Upper lobe of left lung (tissue), 6 donors: ENCODE measurements at regions not wholly inside any gene's neighbourhood (a gene's known extent, or its start where the extent isn't known, plus 50 kb on each side); places are given as distances from the start of the nearest gene placed in this dataset.

Source experiments
- ATAC-seq, 2 donors: fragments of 200-7000 bp; cut with Tn5 transposase; one replicate each; pipeline ENCODE4 v1.9.1; 2022; ENCODE audit warnings: mild to moderate bottlenecking in 2 of 2, moderate library complexity in 2 of 2; ENCODE audit not compliant: low FRiP score in 2 of 2
- DNase-seq, 2 donors: peaks; one replicate each; pipeline ENCODE4 v3.0.0-alpha.2; 2019 to 2020
- H3K27ac ChIP-seq, 4 donors: fragments of 200-600 bp; sonication (generic); one replicate each; pipeline ENCODE4 v1.5.1; 2016 to 2019
- H3K27me3 ChIP-seq, 4 donors: fragments of 200-600 bp; sonication (generic); one replicate each; pipeline ENCODE4 v1.5.1; 2017 to 2019
- H3K36me3 ChIP-seq, 4 donors: fragments of 200-600 bp; sonication (generic); one replicate each; pipeline ENCODE4 v1.5.1; 2016 to 2019
- H3K4me1 ChIP-seq, 4 donors: fragments of 200-600 bp; sonication (generic); one replicate each; pipeline ENCODE4 v1.5.1; 2018 to 2019
- H3K4me3 ChIP-seq, 4 donors: fragments of 200-600 bp; sonication (generic); one replicate each; pipeline ENCODE4 v1.5.1; 2017 to 2019; ENCODE audit warnings: mild to moderate bottlenecking in 2 of 4, moderate library complexity in 1 of 4
- H3K9me3 ChIP-seq, 4 donors: fragments of 200-600 bp; sonication (generic); one replicate each; pipeline ENCODE4 v1.5.1; 2018 to 2019
- EP300 ChIP-seq, 4 donors: sonication (generic); formaldehyde crosslinking; IDR thresholded peaks; one replicate each; pipeline ENCODE4 v1.5.1; 2017; ENCODE audit warnings: antibody characterized with exemption in 4 of 4, control low read depth in 2 of 4
- POLR2A ChIP-seq, 4 donors: fragments of 450-650 bp; IDR thresholded peaks; one replicate each; pipeline ENCODE4 v1.5.1; 2016 to 2017; ENCODE audit warnings: antibody characterized with exemption in 4 of 4, mild to moderate bottlenecking in 2 of 4
- POLR2AphosphoS5 ChIP-seq, 2 donors: sonication (generic); formaldehyde crosslinking; IDR thresholded peaks; one replicate each; pipeline ENCODE4 v1.5.1; 2017; ENCODE audit warnings: antibody characterized with exemption in 2 of 2
- WGBS, 2 donors: methylation state at CpG; one replicate each; pipeline ENCODE4 v1.1.5; 2017 to 2018; 5-methylcytosine and 5-hydroxymethylcytosine counted together
- TF ChIP-seq, protein P1 (sequence below), 6 experiments: fragments of 450-650 bp in 4 of 6; fragments of 200-600 bp in 2 of 6; sonication (generic) in 2 of 6; IDR thresholded peaks; one replicate each; pipeline ENCODE4 v1.5.1; 2016 to 2019; ENCODE audit warnings: antibody characterized with exemption in 6 of 6
- donor health status: DM: no; HTN: no; CAD: no; lungs with moderate emphysema.
- donor health status: DM: no; HTN: yes; CAD: no; lungs with severe emphysema.

DNA sequence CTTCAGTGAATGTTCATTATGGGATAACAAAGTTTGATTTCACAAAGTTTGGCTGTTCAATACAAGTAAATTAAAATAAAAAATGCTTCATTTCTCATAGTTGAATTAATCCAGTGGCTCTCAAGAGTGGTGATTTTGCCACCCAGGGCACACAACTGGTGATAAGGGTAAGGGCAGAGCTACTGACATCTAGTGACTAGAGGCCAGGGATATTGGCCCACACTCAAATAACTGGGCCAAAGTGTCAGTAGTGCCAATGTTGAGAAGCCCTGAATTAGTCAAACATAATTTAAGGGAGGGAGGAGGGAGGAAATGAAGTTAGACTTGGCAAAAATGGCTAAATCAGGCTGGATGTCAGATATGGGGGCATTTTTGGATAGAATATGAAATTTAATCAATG is 880.5 kb upstream of the ADGRL4 start:
- Histone ChIP-seq H3K9me3 (peaks cover 0 to 6% (median 0%) of the 10 kb centered on the region in 4 donors), H3K4me3 (no peak overlapping the region), H3K4me1 (no peaks in the 10 kb centered on the region), H3K27ac (no peak overlapping the region), H3K27me3 (no peaks in the 10 kb centered on the region), H3K36me3 (no peaks in the 10 kb centered on the region)
- DNase-seq (no peak), ATAC-seq (no peak)
- TF ChIP-seq POLR2AphosphoS5 (IDR thresholded peaks at IDR 0.05) (no peak), POLR2A (IDR thresholded peaks at IDR 0.05) (no peak), EP300 (IDR thresholded peaks at IDR 0.05) (no peak)
- TF ChIP-seq, protein P1, sequence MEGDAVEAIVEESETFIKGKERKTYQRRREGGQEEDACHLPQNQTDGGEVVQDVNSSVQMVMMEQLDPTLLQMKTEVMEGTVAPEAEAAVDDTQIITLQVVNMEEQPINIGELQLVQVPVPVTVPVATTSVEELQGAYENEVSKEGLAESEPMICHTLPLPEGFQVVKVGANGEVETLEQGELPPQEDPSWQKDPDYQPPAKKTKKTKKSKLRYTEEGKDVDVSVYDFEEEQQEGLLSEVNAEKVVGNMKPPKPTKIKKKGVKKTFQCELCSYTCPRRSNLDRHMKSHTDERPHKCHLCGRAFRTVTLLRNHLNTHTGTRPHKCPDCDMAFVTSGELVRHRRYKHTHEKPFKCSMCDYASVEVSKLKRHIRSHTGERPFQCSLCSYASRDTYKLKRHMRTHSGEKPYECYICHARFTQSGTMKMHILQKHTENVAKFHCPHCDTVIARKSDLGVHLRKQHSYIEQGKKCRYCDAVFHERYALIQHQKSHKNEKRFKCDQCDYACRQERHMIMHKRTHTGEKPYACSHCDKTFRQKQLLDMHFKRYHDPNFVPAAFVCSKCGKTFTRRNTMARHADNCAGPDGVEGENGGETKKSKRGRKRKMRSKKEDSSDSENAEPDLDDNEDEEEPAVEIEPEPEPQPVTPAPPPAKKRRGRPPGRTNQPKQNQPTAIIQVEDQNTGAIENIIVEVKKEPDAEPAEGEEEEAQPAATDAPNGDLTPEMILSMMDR (IDR thresholded peaks at IDR 0.05) = no peak

DNA sequence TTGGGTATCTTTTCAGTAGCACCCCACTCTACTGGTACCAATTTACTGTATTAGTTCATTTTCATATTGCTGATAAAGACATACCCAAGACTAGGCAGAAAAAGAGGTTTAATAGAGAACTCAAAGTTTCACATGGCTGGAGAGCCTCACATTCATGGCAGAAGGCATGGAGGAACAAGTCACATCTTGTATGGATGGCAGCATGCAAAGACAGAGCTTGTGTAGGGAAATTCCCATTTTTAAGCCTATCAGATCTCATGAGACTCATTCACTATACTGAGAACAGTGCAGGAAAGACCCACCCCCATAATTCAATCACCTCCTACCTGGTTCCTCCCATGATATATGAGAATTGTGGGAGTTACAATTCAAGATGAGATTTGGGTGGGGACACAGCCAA is 878.6 kb upstream of the ADGRL4 start:
- ATAC-seq = no peak
- H3K36me3 ChIP-seq = no peaks in the 10 kb centered on the region
- DNase-seq = no peak
- peaks cover 0 to 6% (median 0%) of the 10 kb centered on the region in 4 donors for H3K9me3 ChIP-seq
- no peak for TF ChIP-seq POLR2A (IDR thresholded peaks at IDR 0.05)
- no peak for TF ChIP-seq EP300 (IDR thresholded peaks at IDR 0.05)
- no peak for TF ChIP-seq POLR2AphosphoS5 (IDR thresholded peaks at IDR 0.05)
- TF ChIP-seq, protein P1 (IDR thresholded peaks at IDR 0.05) = no peak
- H3K4me3 ChIP-seq = no peak overlapping the region
- no peaks in the 10 kb centered on the region for H3K4me1 ChIP-seq
- no peaks in the 10 kb centered on the region for H3K27me3 ChIP-seq
- H3K27ac ChIP-seq = no peak overlapping the region

DNA sequence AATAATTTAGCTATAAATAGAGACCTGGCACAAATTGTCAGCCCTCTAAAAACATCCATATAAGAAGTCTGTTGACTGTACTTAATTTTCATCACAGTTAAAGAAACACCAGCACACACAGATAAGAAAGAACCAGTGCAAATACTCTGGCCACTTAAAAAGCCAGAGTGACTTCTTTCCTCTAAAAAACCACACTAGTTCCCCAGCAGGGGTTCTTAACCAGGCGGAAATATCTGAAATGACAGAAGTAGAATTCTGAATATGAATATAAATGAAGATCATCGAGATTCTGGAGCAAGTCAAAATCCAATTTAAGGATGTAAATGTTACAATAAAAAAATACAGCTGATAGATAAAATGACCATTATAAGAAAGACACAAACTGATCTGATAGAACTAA is 870.6 kb upstream of the ADGRL4 start:
- 45 to 73% methylated on average over 2 of the region's 2 CpGs for WGBS, 2 donors
- no peaks in the 10 kb centered on the region for H3K27me3 ChIP-seq
- DNase-seq (no peak), ATAC-seq (no peak)
- H3K4me1 ChIP-seq = no peaks in the 10 kb centered on the region
- peaks cover 0 to 9% (median 0%) of the 10 kb centered on the region in 4 donors for H3K9me3 ChIP-seq
- H3K4me3 ChIP-seq = no peak overlapping the region
- H3K27ac ChIP-seq = no peak overlapping the region
- TF ChIP-seq POLR2AphosphoS5 (IDR thresholded peaks at IDR 0.05) = no peak
- no peak for TF ChIP-seq EP300 (IDR thresholded peaks at IDR 0.05)
- TF ChIP-seq POLR2A (IDR thresholded peaks at IDR 0.05) = no peak
- TF ChIP-seq, protein P1 (IDR thresholded peaks at IDR 0.05) = no peak
- no peaks in the 10 kb centered on the region for H3K36me3 ChIP-seq

DNA sequence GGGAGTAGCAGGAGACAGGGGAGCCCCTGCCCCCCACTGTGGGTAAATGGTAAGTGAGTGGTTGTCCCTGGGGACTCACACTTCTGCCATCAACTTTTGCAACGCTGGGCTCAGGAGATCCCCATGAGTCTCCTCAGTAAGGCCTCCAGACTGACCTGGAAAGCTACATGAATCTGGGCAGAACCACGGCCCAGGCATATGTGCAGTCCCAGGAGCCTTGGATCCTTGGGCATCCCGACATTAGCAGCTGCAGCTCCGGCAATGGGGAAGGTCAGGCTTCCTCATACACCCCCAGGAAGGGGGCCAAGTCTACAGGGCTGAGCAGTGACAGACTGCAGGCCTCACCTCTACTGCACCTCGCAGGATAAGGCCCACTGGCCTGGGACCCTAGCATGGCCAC is 868.7 kb upstream of the ADGRL4 start:
- no peaks in the 10 kb centered on the region for H3K4me1 ChIP-seq
- DNase-seq = peak in 1 of 2 donors; percentile 5
- no peaks in the 10 kb centered on the region for H3K36me3 ChIP-seq
- no peak overlapping the region for H3K4me3 ChIP-seq
- peaks cover 0 to 9% (median 0%) of the 10 kb centered on the region in 4 donors for H3K9me3 ChIP-seq
- H3K27me3 ChIP-seq = no peaks in the 10 kb centered on the region
- WGBS, 2 donors = 92 to 94% methylated on average over 4 to 5 of the region's 5 CpGs
- H3K27ac ChIP-seq = no peak overlapping the region
- peak; percentile 31 to 40 for ATAC-seq
- TF ChIP-seq EP300 (IDR thresholded peaks at IDR 0.05) = no peak
- TF ChIP-seq, protein P1 (IDR thresholded peaks at IDR 0.05) = no peak
- no peak for TF ChIP-seq POLR2A (IDR thresholded peaks at IDR 0.05)
- TF ChIP-seq POLR2AphosphoS5 (IDR thresholded peaks at IDR 0.05) = no peak

DNA sequence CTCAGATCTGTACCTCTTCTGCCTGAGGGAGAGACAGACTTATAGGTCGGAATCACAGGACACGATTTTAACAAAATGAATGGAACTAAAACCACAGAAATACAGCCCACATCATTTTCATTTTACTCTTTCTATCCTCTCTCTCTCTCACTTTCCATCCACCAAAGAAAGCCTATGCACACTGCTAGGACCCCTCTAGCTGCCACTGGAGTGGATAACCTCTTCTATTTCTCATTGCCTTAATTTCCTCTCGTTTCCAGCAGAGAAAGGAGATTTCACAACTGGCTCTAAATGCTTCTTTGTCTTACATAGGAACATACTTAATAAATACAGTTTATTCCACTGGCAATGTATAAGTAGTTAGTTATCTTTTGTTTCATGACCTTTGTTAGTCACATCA is 867.8 kb upstream of the ADGRL4 start:
- Histone ChIP-seq H3K4me3 (no peak overlapping the region), H3K4me1 (no peaks in the 10 kb centered on the region), H3K27me3 (no peaks in the 10 kb centered on the region), H3K27ac (no peak overlapping the region), H3K9me3 (peaks cover 0 to 9% (median 0%) of the 10 kb centered on the region in 4 donors), H3K36me3 (no peaks in the 10 kb centered on the region)
- ATAC-seq (no peak), DNase-seq (no peak)
- TF ChIP-seq EP300 (IDR thresholded peaks at IDR 0.05) = no peak
- TF ChIP-seq, protein P1 (IDR thresholded peaks at IDR 0.05) = no peak
- WGBS, 2 donors = 80 to 85% methylated on average over 3 of the region's 3 CpGs
